Loucy (cell line): ENCODE measurements at regions not wholly inside any gene's neighbourhood (a gene's known extent, or its start where the extent isn't known, plus 50 kb on each side); places are given as distances from the start of the nearest gene placed in this dataset.

Experiments
- CTCF ChIP-seq: fragments of 200-600 bp; sonication (generic); conservative IDR thresholded peaks from 2 replicates; pipeline ENCODE4 v1.5.1; 2014; ENCODE audit warnings: mild to moderate bottlenecking, antibody characterized with exemption, low read length
- EZH2phosphoT487 ChIP-seq: fragments of 200-600 bp; IDR thresholded peaks from 2 replicates; pipeline ENCODE4 v1.6.1; 2018; ENCODE audit warnings: antibody characterized with exemption, mild to moderate bottlenecking, moderate library complexity, borderline replicate concordance

DNA sequence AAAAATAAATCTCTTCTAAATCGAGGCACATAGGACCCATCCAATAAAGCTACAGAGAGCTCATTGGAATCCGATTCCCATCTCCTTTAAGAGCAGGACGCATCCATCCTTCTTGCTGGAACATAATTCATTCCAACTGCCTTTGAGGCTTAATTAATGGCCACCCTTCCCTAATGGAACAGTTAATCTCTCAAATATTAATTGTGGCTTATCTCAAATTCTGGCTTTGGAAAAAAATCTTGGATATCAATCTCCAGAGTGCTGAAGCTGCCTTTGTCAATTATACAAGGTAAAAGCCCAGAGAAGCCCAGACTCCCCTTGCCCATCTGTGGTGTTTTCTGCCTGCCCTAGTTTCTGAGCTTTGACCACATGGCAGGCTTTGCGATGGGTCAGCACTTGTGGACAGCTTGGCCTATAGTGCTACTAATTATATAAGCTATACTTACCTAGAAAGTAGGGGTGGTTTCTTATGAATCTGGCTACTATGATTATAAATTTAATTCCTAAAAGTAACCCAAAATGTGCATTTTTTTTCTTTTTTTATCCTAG lies 246.3 kb downstream of the NUAK1 start:
- TF ChIP-seq CTCF (no peak), EZH2phosphoT487 (no peak)
